Posterior vena cava (tissue), 2 donors: ENCODE measurements at regions not wholly inside any gene's neighbourhood (a gene's known extent, or its start where the extent isn't known, plus 50 kb on each side); places are given as distances from the start of the nearest gene placed in this dataset.

Experiments
- DNase-seq: peaks from one replicate; pipeline ENCODE4 v3.0.0-alpha.2; 2020; ENCODE audit warnings: low spot score
- intact Hi-C, 2 donors: fragments of 100-400 bp; cut with DNase I; formaldehyde crosslinking; loops; one replicate each; pipeline versions ENCODE4 v1.14.1 to v1.14.2; 2022 to 2023
- donor health status: DM: yes; HTN: yes; CAD: no.
- donor health status: DM: yes; HTN: yes; CAD: no.

DNA sequence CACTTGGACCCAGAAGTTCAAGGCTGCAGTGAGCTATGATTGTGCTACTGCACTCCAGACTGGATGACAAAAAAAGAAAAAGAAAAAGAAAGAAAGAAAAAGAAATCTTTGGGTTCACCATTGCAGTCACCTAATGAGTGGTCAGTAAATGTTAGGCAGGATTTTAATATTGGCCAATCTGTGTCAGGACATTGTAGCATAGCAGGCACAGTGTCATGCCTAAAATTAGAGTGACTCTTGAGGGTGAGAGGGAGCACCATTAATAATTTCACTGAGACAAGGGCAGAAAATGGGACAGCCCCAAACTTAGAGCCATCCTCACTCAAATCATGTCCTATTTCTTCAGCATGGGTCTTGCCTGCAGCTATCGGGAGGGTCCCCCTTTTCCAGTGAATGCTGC is 221.6 kb upstream of the NRP1 start:
- intact Hi-C loops, result no loop called here
- DNase-seq, result no peak

- intact Hi-C loops, result no loop called here
- DNase-seq, result no peak
These were observed 219.5 kb upstream of the NRP1 start for GRCh38 chr10:33553748-33554571.

DNA sequence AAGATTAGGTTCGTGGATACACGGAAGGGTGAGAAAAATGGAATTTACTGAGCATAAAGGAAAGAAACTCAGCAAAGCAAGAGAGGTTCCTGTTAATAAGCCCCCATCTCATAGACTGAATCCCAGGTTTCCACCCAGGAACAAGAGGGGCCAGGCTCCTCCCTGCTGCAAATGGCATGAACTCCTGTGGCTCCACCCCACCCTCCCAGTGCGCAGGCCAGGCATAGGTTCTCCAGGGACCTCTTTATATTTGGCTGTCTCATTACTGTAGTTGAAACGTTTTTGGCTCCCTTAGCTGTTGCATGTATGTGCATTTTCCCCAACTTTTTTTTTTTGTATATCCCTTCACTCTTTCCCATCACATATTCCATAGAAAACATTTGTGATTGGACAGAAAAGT is 217.8 kb upstream of the NRP1 start:
- DNase-seq, result no peak
- intact Hi-C loops, result no loop called here

DNA sequence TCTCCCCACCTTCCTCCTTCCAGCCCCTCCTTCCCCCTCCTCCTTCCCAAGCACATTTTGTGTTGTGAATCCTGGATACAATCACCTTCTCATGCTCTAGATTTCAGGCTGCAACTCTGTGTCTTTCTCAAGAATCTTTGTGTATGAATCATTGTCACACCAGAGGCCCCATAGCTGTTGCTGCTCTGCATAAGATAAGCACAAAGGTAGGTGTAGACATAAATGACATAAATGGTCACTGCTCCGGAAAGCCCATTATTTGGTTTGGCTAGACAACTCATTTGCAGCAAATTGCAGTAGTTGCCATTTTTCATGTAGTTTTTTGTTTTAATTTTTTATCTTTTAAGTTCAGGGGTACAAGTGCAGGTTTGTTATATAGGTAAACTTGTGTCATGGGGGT is 216.3 kb upstream of the NRP1 start:
- intact Hi-C loops, result no loop called here
- DNase-seq, result no peak

GRCh38 chr10:33547976-33548375 is 213.5 kb upstream of the NRP1 start:
- intact Hi-C loops, result no loop called here
- DNase-seq, result no peak

GRCh38 chr10:33546031-33546430 is 211.6 kb upstream of the NRP1 start:
- intact Hi-C loops, result no loop called here
- DNase-seq, result no peak

DNA sequence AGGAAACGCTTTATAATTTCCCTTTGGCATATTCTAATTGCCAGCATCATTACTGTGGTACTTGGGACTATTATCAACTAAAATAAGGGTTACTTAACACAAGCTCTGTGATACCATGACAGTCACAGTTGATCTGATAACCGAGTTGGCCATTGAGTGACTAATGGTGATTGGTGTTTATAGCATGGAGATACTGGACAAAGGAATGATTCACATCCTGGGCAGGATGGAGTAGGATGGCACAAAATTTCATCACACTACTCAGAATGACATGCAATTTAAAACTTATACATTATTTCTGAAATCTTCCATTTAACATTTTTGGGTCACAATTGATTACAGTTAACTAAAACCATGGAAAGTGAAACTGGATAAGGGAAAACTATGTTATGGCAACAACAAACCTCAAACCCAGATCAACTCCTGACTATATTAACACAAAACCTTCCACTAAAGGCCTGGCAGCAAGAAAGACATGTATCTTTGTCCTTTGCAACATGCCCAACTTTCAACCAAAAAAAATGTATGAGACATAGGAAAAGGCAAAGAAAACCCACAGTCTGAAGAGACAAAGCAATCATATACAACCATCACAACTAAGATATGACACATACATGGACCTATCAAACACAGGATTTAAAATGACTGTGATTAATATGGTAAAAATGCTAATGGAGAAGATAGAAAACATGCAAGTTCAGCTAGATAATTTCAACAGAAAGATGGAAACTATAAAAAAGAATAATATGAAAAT is 208.5 kb upstream of the NRP1 start:
- intact Hi-C loops, result no loop called here
- DNase-seq, result no peak

DNA sequence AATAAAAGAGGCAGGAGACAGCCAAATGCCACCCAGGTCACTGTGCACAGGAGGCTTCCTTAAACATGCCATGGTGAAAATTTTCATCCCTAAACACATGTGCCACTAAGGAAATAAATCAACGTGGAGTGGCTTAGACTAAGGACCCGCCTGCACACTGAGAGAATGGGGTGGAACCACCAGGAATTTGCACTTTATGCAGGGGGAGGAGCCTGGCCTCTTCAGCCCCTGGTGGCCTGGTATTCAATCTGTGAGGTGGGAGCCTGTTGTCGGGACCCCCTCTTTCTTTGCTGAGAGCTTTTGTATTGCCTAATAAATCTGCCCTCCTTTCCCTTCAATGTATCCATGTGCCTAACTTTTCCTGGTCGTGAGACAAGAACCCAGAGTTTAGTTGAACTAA is 204.6 kb upstream of the NRP1 start:
- intact Hi-C loops, result no loop called here
- DNase-seq, result no peak

DNA sequence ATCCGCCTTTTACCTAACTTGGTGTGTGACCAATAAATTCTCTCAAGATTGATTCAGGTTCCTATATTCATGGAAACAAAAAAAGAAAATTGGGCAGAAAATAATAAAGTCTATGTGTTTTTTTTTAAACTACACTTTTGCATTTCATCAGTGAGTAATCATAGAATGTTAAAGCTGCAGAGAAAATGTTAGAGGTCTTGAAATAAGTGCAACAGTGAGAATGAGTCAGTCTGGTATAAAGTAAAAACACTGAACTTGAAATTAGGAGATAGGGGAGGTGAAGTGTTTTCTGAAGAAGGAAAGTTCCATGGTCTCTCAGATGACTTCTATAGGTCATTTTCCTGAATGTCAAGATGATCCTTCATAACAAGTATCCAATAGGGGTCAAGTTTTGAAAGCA is 202.6 kb upstream of the NRP1 start:
- intact Hi-C loops, result no loop called here
- DNase-seq, result no peak

GRCh38 chr10:33536508-33536907 is 202.0 kb upstream of the NRP1 start:
- intact Hi-C loops, result no loop called here
- no peak for DNase-seq

DNA sequence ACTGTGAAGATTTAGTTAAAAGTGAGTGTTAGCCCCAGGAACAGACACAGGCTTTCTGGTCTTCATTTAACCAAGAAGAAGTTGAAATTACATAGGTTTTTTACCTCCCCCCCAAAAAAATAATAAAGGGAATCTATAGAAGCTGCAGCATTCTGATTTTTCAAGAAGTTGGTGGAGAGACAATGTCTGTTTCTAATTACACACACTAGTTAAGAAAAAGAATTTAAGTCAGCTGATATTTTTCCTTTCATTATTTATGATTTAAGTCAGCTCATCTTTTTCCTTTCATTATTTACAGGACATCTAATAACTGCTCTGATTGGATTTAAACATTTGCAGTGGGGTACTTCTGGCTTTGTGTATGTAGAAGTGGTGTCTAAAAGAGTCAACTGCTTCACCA is 201.4 kb upstream of the NRP1 start:
- intact Hi-C loops, result no loop called here
- no peak for DNase-seq

GRCh38 chr10:33534416-33534815 is 199.9 kb upstream of the NRP1 start:
- intact Hi-C loops, result no loop called here
- no peak for DNase-seq

DNA sequence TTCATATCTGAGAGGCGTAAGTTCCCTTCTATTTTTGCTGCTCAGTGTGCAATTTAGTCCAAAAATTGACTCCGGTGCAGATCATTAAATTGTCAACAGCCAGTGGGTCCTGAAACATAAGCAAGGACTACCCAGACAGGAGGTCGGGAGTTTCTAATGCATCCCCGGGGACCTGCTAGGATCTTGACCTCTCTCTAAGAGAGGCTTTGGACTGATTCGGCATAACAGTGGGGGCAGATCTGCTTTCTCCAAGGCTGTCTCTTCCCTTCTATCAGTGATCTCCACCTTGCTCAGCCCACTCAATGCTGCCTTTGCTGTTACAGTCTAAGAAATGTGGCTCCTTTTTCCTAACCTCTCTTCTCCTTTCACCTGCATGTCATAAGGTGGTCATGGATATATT is 199.1 kb upstream of the NRP1 start:
- DNase-seq, result no peak
- intact Hi-C loops, result no loop called here

DNA sequence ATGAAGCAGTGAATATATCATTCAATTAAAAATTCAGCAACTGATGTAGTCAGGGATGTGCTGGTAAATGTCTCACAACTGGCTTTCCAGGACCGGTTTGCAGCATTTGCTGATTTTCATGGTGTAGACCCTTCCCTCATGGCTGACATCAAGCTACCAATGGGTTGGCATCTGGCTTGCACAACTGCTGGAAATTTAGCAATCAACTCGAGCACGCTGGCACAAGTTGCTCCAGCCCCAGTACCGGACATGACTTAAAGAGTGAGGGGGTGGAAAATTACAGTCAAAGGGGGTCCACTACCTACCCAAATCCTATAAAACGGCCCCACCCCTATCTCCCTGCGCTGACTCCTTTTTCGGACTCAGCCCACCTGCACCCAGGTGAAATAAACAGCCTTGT is 198.4 kb upstream of the NRP1 start:
- intact Hi-C loops, result no loop called here
- DNase-seq, result no peak

GRCh38 chr10:33529234-33529633 is 194.8 kb upstream of the NRP1 start:
- intact Hi-C loops, result no loop called here
- DNase-seq, result no peak

DNA sequence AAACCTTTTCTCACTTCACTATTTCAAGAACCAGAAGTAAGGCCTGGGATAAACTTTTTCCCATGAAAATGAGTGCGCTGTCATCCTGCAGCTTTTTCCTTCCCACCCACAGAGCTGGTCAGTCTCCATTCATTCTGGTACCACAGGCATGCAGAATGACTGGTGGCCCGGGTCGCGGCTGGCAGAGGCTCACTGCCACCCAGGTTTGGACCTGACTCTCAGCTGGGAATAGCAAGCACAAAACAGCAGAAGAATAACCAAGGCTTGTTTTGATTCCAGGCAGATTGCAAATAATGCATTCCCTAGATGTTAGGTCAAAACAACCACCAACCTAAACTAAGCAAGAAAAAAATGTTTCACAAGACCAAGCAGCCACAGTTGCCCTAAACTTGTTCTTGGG is 190.5 kb upstream of the NRP1 start:
- no peak for DNase-seq
- intact Hi-C loops, result no loop called here

DNA sequence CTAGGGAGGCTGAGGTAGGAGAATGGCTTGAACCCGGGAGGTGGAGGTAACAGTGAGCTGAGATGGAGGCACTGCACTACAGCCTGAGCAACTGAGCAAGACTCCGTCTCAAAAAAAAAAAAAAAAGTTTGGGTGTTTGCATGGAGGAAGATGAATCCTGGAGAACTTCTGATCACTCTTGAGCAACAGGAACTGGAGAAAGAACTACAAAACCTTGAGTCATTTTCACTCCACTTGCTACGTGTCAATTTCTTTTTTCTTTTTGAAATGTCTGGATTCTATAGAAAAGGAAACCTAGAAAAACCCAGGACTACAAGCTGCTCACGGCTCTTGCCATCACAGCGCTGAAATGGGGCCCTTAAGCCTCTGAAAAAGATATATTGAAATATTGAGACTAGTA is 189.6 kb upstream of the NRP1 start:
- intact Hi-C loops, result no loop called here

GRCh38 chr10:33523236-33523792 is 188.8 kb upstream of the NRP1 start:
- intact Hi-C loops, result no loop called here
- DNase-seq, result no peak

More for the DNA sequence above, 189.6 kb upstream of the NRP1 start:
- DNase-seq, result no peak

- DNase-seq, result no peak
- intact Hi-C loops, result no loop called here
These were observed 187.4 kb upstream of the NRP1 start for GRCh38 chr10:33521904-33522303.

DNA sequence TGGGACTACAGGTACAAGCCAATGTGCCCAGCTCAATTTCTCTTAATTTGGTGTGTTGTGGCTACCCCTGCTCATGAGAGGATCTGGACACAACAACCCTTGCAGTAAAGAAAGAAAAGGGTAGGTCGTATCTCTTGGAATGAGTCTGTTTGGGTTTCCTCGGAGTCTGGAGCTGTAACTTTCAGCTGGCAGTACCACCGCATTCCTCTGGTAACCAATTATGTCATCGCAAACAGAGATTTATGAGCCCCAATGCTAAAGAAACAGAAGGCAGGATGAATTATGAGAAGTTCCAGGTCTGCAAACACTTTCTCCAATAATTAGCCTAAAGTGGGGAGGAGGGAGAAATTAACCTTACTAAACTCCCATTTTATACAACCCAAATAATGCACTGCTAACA is 186.6 kb upstream of the NRP1 start:
- DNase-seq, result no peak
- intact Hi-C loops, result no loop called here

GRCh38 chr10:33520223-33520622 is 185.8 kb upstream of the NRP1 start:
- no peak for DNase-seq
- intact Hi-C loops, result no loop called here
